ENCODE measurements at regions not wholly inside any gene's neighbourhood (a gene's known extent, or its start where the extent isn't known, plus 50 kb on each side); places are given as distances from the start of the nearest gene placed in this dataset.

DNA sequence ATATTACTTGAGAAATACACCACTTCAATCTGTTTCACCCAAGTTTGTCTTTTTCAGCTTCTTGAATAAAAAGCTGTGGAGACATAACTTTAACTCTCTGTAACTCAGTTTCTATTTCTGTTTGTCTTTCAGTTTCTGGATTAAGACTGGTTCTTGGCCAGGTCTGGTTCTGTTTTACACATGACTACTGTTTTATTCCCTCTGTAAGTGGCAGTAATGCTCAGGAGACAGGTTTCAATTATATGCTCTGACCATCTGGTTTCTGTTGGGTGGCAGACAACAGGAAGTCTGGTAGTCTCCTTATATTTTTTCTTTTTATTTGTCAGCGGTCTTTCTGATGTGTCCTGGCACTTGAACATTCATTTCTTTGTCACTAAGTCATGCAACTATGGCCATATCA lies 102.9 kb downstream of the RPS29 start:
- TF ChIP-seq CTCF (IDR thresholded peaks at IDR 0.05), result no peak
- no peak for TF ChIP-seq EP300 (IDR thresholded peaks at IDR 0.05; ENCODE audit: low read depth)
- TF ChIP-seq POLR2A (IDR thresholded peaks at IDR 0.05), result no peak
- no peak for TF ChIP-seq POLR2AphosphoS5 (IDR thresholded peaks at IDR 0.05)
- DNase-seq, result no peak
- in situ Hi-C loops (cut with MboI; ENCODE audit: low pct_ligation_motif_present in 1 of 4, low pct_unique_long_range_greater_than_20kb in 1 of 4, low sequenced_read_pairs in 3 of 4) (no loop called here), intact Hi-C loops (cut with DNase I; ENCODE audit: low total_unique reads) (no loop called here)
- peaks cover 0 to 20% (median 4%) of the 10 kb centered on the region in 4 donors for H3K4me1 ChIP-seq
- H3K9me3 ChIP-seq, result no peaks in the 10 kb centered on the region
- no peaks in the 10 kb centered on the region for H3K27me3 ChIP-seq
- H3K36me3 ChIP-seq, result no peaks in the 10 kb centered on the region
- WGBS, 2 donors (ENCODE audit: low coverage in 1 of 2), result 8 to 21% methylated on average over 1 of the region's 1 CpG
- no peak overlapping the region for H3K4me3 ChIP-seq
- no peak overlapping the region for H3K27ac ChIP-seq

GRCh38 chr14:49480979-49481498 lies 105.1 kb downstream of the RPS29 start:
- in situ Hi-C loops (cut with MboI; ENCODE audit: low pct_ligation_motif_present in 1 of 4, low pct_unique_long_range_greater_than_20kb in 1 of 4, low sequenced_read_pairs in 3 of 4), result no loop called here

DNA sequence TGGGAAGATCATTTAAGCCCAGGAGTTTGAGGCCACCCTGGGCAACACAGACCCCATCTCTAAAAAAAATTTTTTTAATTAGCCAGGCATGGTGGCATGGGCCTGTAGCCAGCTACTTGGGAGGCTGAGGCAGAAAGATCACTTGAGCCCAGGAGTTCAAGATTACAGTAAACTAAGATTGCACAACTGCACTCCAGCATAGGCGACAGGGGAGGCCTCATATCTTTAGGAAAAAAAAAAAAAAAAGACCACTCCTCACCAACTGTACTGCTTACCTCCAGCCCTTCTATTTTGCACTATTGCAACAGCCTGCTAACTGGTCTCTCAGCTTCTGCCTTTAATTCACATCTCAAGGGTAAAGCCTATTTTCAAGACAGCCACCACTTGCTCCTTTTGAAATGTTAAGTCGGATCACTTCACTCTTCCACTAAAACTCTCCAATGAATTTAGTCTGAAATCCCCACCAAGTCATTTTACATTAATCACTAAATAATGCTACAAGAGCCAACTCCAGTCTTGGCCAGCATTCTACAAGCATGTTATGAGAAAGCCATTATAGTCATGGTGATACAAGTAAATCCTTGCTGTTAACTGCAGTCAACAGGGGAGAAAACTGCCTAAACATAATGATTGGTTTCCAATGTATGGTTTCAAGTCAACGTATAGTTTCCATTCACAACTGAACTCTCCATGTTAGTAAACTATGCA lies 106.0 kb downstream of the RPS29 start:
- in situ Hi-C loops (cut with MboI; ENCODE audit: low pct_ligation_motif_present in 1 of 4, low pct_unique_long_range_greater_than_20kb in 1 of 4, low sequenced_read_pairs in 3 of 4), result no loop called here
- Histone ChIP-seq H3K27me3 (no peaks in the 10 kb centered on the region), H3K9me3 (no peaks in the 10 kb centered on the region), H3K4me1 (peaks cover 0 to 14% (median 4%) of the 10 kb centered on the region in 4 donors), H3K36me3 (no peaks in the 10 kb centered on the region), H3K27ac (no peak overlapping the region), H3K4me3 (no peak overlapping the region)
- TF ChIP-seq CTCF (IDR thresholded peaks at IDR 0.05), result no peak
- no peak for TF ChIP-seq EP300 (IDR thresholded peaks at IDR 0.05; ENCODE audit: low read depth)
- no peak for TF ChIP-seq POLR2AphosphoS5 (IDR thresholded peaks at IDR 0.05)
- no peak for TF ChIP-seq POLR2A (IDR thresholded peaks at IDR 0.05)
- DNase-seq, result no peak
- intact Hi-C loops (cut with DNase I; ENCODE audit: low total_unique reads), result no loop called here
- 73 to 79% methylated on average over 3 of the region's 3 CpGs for WGBS, 2 donors (ENCODE audit: low coverage in 1 of 2)

More at GRCh38 chr14:49480979-49481498, 105.1 kb downstream of the RPS29 start:
- no peaks in the 10 kb centered on the region for H3K36me3 ChIP-seq
- H3K4me1 ChIP-seq, result peaks cover 0 to 20% (median 4%) of the 10 kb centered on the region in 4 donors
- TF ChIP-seq EP300 (IDR thresholded peaks at IDR 0.05; ENCODE audit: low read depth) (no peak), POLR2A (IDR thresholded peaks at IDR 0.05) (no peak)
- no peak overlapping the region for H3K27ac ChIP-seq
- intact Hi-C loops (cut with DNase I; ENCODE audit: low total_unique reads), result no loop called here
- DNase-seq, result no peak
- no peaks in the 10 kb centered on the region for H3K27me3 ChIP-seq
- no peak overlapping the region for H3K4me3 ChIP-seq
- H3K9me3 ChIP-seq, result no peaks in the 10 kb centered on the region

DNA sequence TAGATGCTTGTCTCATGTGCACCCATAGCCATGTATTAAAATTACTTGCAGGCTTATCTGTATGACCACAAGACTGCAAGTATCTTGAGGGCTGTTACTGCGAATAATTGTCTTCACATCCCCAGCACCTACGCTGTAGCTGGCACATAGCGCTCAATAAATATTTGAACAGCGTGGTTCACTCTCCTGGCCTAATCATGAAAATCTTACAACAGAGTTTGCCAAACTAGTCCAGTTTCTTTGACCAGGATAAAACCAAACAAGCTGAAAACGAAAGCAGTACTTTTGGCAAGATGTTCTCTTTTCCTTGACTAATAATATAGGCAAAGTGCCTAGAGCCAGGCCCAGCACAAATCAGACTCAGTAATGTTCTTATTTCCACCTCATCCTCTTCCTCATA lies 106.7 kb downstream of the RPS29 start:
- Histone ChIP-seq H3K27me3 (no peaks in the 10 kb centered on the region), H3K36me3 (no peaks in the 10 kb centered on the region), H3K4me1 (peaks cover 0 to 9% (median 4%) of the 10 kb centered on the region in 4 donors), H3K9me3 (no peaks in the 10 kb centered on the region), H3K27ac (no peak overlapping the region), H3K4me3 (no peak overlapping the region)
- 29 to 46% methylated on average over 5 of the region's 5 CpGs for WGBS, 2 donors (ENCODE audit: low coverage in 1 of 2)
- TF ChIP-seq POLR2AphosphoS5 (IDR thresholded peaks at IDR 0.05) (no peak), EP300 (IDR thresholded peaks at IDR 0.05; ENCODE audit: low read depth) (no peak), POLR2A (IDR thresholded peaks at IDR 0.05) (no peak), CTCF (IDR thresholded peaks at IDR 0.05) (no peak)
- intact Hi-C loops (cut with DNase I; ENCODE audit: low total_unique reads), result no loop called here
- in situ Hi-C loops (cut with MboI; ENCODE audit: low pct_ligation_motif_present in 1 of 4, low pct_unique_long_range_greater_than_20kb in 1 of 4, low sequenced_read_pairs in 3 of 4), result no loop called here
- DNase-seq, result no peak
